ENCODE measurements at regions not wholly inside any gene's neighbourhood (a gene's known extent, or its start where the extent isn't known, plus 50 kb on each side); places are given as distances from the start of the nearest gene placed in this dataset.

DNA sequence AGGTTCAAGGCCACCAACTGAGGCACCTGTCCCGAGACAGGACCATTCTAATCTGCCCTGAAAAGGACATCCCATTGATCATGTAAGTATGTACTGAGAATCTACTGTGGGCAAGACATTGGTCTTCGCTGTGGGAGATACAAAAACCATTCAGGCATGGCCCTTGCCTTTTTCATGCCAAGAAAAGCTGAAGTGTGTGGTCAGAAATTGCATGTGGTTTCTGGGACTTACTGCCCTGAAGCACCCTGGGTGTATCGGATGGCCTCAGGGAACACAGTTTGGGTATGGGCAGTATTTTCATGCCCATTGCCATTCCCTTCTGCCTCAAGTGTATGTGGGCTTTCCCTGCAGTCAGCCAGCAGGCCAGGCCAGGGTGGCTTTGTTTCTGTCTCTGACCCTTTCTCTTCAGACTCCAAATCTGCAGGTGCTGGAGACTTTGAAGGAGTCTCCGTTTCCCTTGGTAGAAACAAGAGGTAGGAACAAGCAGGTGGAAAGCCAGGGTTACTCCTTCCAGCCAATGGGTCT is 285.7 kb downstream of the ZEB1 start:
- Histone ChIP-seq H2AFZ (replicated peaks; ENCODE audit: low read length, poor library complexity) (no peak overlapping the region), H3K4ac (ENCODE audit: low read depth, low read length) (no peak overlapping the region), H3K9me3 (ENCODE audit: control insufficient read depth, insufficient read depth, low read length) (no peaks in the 10 kb centered on the region), H2BK15ac (ENCODE audit: low read depth, low read length) (no peak overlapping the region; the same call in 2 of the 3 replicates), H4K5ac (ENCODE audit: low read depth, low read length) (no peak overlapping the region), H2AK5ac (ENCODE audit: low read depth, low read length) (0 out of 2 replicates have a peak overlapping the region, but pooled peaks have one; percentile 59), H3K23ac (ENCODE audit: low read depth, low read length) (no peak overlapping the region), H3K4me1 (ENCODE audit: control insufficient read depth, insufficient read depth, low read length) (peaks cover 7% of the 10 kb centered on the region), H4K20me1 (ENCODE audit: insufficient read depth, low read length) (no peaks in the 10 kb centered on the region), H3K4me3 (ENCODE audit: insufficient read depth, low read depth, low read length) (no peak overlapping the region), H2BK5ac (ENCODE audit: low read depth, low read length, poor library complexity, severe bottlenecking) (no peak overlapping the region), H2BK20ac (ENCODE audit: low read depth, low read length) (0 out of 2 replicates have a peak overlapping the region, but pooled peaks have one; percentile 8), H2AK9ac (replicated peaks; ENCODE audit: low read depth, low read length, poor library complexity) (no peak overlapping the region), H3K36me3 (ENCODE audit: control insufficient read depth, insufficient read depth, low read length) (no peaks in the 10 kb centered on the region), H3K27me3 (ENCODE audit: control insufficient read depth, insufficient read depth, low read length) (no peaks in the 10 kb centered on the region), H3K79me1 (ENCODE audit: low read depth in 1 of 2, low read length in 2 of 2) (no peaks in the 10 kb centered on the region; a peak in 1 of 4 replicates), H3K9ac (ENCODE audit: low read depth, low read length) (no peak overlapping the region), H3K14ac (replicated peaks; ENCODE audit: low read depth, low read length) (no peak overlapping the region), H4K8ac (ENCODE audit: low read depth in 2 of 2, low read length in 2 of 2) (no peak overlapping the region), H3K4me2 (ENCODE audit: low read depth, low read length) (no peak overlapping the region), H4K91ac (ENCODE audit: insufficient read depth, low read depth, low read length) (no peak overlapping the region), H3K9me1 (ENCODE audit: insufficient read depth, low read length) (0 out of 2 replicates have a peak, but pooled peaks cover 2% of the 10 kb centered on the region), H3K18ac (ENCODE audit: low read depth, low read length) (no peak overlapping the region), H3K27ac (ENCODE audit: insufficient read depth, low read length) (no peak overlapping the region), H3K56ac (ENCODE audit: extremely low read depth, insufficient read depth, low read length) (no peak overlapping the region), H2BK120ac (ENCODE audit: low read depth, low read length) (no peak overlapping the region)
- BruUV-seq (replicated peaks), result no TSS peak
- in situ Hi-C loops (cut with MboI; ENCODE audit: low sequenced_read_pairs), result no loop called here
- dilution Hi-C loops (cut with HindIII; ENCODE audit: low sequenced_read_pairs, unreplicated experiment), result no loop called here
- DNase-seq (no peak), ATAC-seq (ENCODE audit: low read depth) (no peak)
- intact Hi-C loops (cut with micrococcal nuclease), result no loop called here
- no peak for TF ChIP-seq NFE2L2 (IDR thresholded peaks at IDR 0.05; ENCODE audit: low read depth, low read length)
- TF ChIP-seq, protein P1, sequence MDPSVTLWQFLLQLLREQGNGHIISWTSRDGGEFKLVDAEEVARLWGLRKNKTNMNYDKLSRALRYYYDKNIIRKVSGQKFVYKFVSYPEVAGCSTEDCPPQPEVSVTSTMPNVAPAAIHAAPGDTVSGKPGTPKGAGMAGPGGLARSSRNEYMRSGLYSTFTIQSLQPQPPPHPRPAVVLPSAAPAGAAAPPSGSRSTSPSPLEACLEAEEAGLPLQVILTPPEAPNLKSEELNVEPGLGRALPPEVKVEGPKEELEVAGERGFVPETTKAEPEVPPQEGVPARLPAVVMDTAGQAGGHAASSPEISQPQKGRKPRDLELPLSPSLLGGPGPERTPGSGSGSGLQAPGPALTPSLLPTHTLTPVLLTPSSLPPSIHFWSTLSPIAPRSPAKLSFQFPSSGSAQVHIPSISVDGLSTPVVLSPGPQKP (IDR thresholded peaks at IDR 0.05; ENCODE audit: borderline replicate concordance, low read depth, low read length), result no peak
- TF ChIP-seq POLR2A (IDR thresholded peaks at IDR 0.05; ENCODE audit: low read depth, low read length), result no peak
- TF ChIP-seq MAZ (IDR thresholded peaks at IDR 0.05; ENCODE audit: borderline replicate concordance, low read depth, low read length), result no peak
- TF ChIP-seq, protein P2, sequence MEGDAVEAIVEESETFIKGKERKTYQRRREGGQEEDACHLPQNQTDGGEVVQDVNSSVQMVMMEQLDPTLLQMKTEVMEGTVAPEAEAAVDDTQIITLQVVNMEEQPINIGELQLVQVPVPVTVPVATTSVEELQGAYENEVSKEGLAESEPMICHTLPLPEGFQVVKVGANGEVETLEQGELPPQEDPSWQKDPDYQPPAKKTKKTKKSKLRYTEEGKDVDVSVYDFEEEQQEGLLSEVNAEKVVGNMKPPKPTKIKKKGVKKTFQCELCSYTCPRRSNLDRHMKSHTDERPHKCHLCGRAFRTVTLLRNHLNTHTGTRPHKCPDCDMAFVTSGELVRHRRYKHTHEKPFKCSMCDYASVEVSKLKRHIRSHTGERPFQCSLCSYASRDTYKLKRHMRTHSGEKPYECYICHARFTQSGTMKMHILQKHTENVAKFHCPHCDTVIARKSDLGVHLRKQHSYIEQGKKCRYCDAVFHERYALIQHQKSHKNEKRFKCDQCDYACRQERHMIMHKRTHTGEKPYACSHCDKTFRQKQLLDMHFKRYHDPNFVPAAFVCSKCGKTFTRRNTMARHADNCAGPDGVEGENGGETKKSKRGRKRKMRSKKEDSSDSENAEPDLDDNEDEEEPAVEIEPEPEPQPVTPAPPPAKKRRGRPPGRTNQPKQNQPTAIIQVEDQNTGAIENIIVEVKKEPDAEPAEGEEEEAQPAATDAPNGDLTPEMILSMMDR (conservative IDR thresholded peaks at IDR 0.05; ENCODE audit: low read depth, low read length), result no peak
- TF ChIP-seq CEBPB (IDR thresholded peaks at IDR 0.05; ENCODE audit: low read depth, low read length), result no peak
- TF ChIP-seq BHLHE40 (IDR thresholded peaks at IDR 0.05; ENCODE audit: low read depth, low read length), result no peak
- TF ChIP-seq RAD21 (IDR thresholded peaks at IDR 0.05; ENCODE audit: low read length), result no peak
- no peak for TF ChIP-seq RCOR1 (IDR thresholded peaks at IDR 0.05; ENCODE audit: insufficient replicate concordance, low read length)
- TF ChIP-seq, protein P3, sequence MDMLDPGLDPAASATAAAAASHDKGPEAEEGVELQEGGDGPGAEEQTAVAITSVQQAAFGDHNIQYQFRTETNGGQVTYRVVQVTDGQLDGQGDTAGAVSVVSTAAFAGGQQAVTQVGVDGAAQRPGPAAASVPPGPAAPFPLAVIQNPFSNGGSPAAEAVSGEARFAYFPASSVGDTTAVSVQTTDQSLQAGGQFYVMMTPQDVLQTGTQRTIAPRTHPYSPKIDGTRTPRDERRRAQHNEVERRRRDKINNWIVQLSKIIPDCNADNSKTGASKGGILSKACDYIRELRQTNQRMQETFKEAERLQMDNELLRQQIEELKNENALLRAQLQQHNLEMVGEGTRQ (IDR thresholded peaks at IDR 0.05; ENCODE audit: low read depth, low read length), result no peak
- TF ChIP-seq RFX5 (IDR thresholded peaks at IDR 0.05; ENCODE audit: low read depth, low read length), result no peak
- WGBS, 2 experiments (ENCODE audit: extremely low coverage in 2 of 2, insufficient read length in 1 of 2), result 100% methylated on average over 1 of the region's 4 CpGs; no CpG with 5 or more reads in 1 of the 2 experiments
- ChIA-PET POLR2A (ENCODE audit: unreplicated experiment) (no interaction called here), CTCF (no interaction called here)
